IMR-90 (cell line): ENCODE measurements at regions not wholly inside any gene's neighbourhood (a gene's known extent, or its start where the extent isn't known, plus 50 kb on each side); places are given as distances from the start of the nearest gene placed in this dataset.

Experiments
- ATAC-seq: fragments of 200-7000 bp; cut with Tn5 transposase; 2 replicates; pipeline ENCODE4 v1.9.1; 2020; ENCODE audit warnings: low read depth, mild to moderate bottlenecking, moderate library complexity
- BruUV-seq: library from RNA; stranded (reverse); fragments of 400-500 nt; replicated peaks from 2 replicates; lab custom pipeline; 2021; lab: Mats Ljungman, UMichigan
- CTCF ChIA-PET: fragments of 300-600 bp; formaldehyde crosslinking; extraction: SDS; loops from one replicate; lab custom pipeline; 2021; ENCODE audit warnings: antibody characterized with exemption; lab: Yijun Ruan, JAX
- POLR2A ChIA-PET: fragments of 300-600 bp; sonication (Branson Sonifier 250); formaldehyde crosslinking; loops from one replicate; lab custom pipeline; 2022; ENCODE audit warnings: antibody characterized with exemption; ENCODE audit not compliant: unreplicated experiment; lab: Charles Lee
- DNase-seq: peaks from one replicate; pipeline ENCODE4 v3.0.0; 2013
- H2AFZ ChIP-seq: replicated peaks from 2 replicates; pipeline ENCODE3; 2013; ENCODE audit warnings: low read length, mild to moderate bottlenecking; ENCODE audit not compliant: poor library complexity
- H2AK5ac ChIP-seq: 2 replicates; pipeline ENCODE4 v1.6.1; 2013; ENCODE audit warnings: low read depth, low read length, inconsistent platforms
- H2AK9ac ChIP-seq: replicated peaks from 2 replicates; pipeline ENCODE3; 2013; ENCODE audit warnings: mild to moderate bottlenecking, low read depth, low read length, moderate library complexity; ENCODE audit not compliant: poor library complexity
- H2BK120ac ChIP-seq: 2 replicates; pipeline ENCODE4 v1.6.1; 2013; ENCODE audit warnings: low read depth, low read length, inconsistent platforms
- H2BK15ac ChIP-seq: 3 replicates; pipeline ENCODE4 v1.6.1; 2013; ENCODE audit warnings: low read depth, low read length, inconsistent platforms
- H2BK20ac ChIP-seq: 2 replicates; pipeline ENCODE4 v1.6.1; 2013; ENCODE audit warnings: low read depth, mild to moderate bottlenecking, inconsistent platforms, low read length, moderate library complexity
- H2BK5ac ChIP-seq: 2 replicates; pipeline ENCODE4 v1.6.1; 2013; ENCODE audit warnings: mild to moderate bottlenecking, low read depth, low read length, inconsistent platforms; ENCODE audit not compliant: poor library complexity, severe bottlenecking
- H3K14ac ChIP-seq: replicated peaks from 2 replicates; pipeline ENCODE4 v1.6.1; 2013; ENCODE audit warnings: low read depth, low read length, inconsistent platforms
- H3K18ac ChIP-seq: 2 replicates; pipeline ENCODE4 v1.6.1; 2013; ENCODE audit warnings: low read depth, low read length, control low read depth
- H3K23ac ChIP-seq: 2 replicates; pipeline ENCODE4 v1.6.1; 2013; ENCODE audit warnings: low read depth, low read length, inconsistent platforms
- H3K27ac ChIP-seq: 2 replicates; pipeline ENCODE4 v1.5.1; 2013; ENCODE audit warnings: mild to moderate bottlenecking, control low read depth, low read length; ENCODE audit not compliant: insufficient read depth
- H3K27me3 ChIP-seq: 2 replicates; pipeline ENCODE4 v1.6.1; 2013; ENCODE audit warnings: low read length; ENCODE audit not compliant: control insufficient read depth, insufficient read depth
- H3K36me3 ChIP-seq: 2 replicates; pipeline ENCODE4 v1.6.1; 2013; ENCODE audit warnings: low read length, mixed read lengths; ENCODE audit not compliant: control insufficient read depth, insufficient read depth
- H3K4ac ChIP-seq: 2 replicates; pipeline ENCODE4 v1.6.1; 2013; ENCODE audit warnings: low read depth, low read length, inconsistent platforms
- H3K4me1 ChIP-seq: 2 replicates; pipeline ENCODE4 v1.6.1; 2013; ENCODE audit warnings: low read length, mixed read lengths; ENCODE audit not compliant: control insufficient read depth, insufficient read depth
- H3K4me2 ChIP-seq: 2 replicates; pipeline ENCODE4 v1.6.1; 2013; ENCODE audit warnings: low read depth, mild to moderate bottlenecking, control low read depth, low read length, moderate library complexity
- H3K4me3 ChIP-seq: 2 replicates; pipeline ENCODE4 v1.5.1; 2013; ENCODE audit warnings: low read depth, mild to moderate bottlenecking, control low read depth, low read length, moderate library complexity; ENCODE audit not compliant: insufficient read depth
- H3K56ac ChIP-seq: 2 replicates; pipeline ENCODE4 v1.6.1; 2013; ENCODE audit warnings: low read length, inconsistent platforms; ENCODE audit not compliant: insufficient read depth; ENCODE audit errors: extremely low read depth
- H3K79me1 ChIP-seq, 2 experiments: 2 replicates each; pipeline ENCODE4 v1.6.1; 2013; ENCODE audit warnings: low read length in 2 of 2, inconsistent platforms in 1 of 2, low read depth in 1 of 2
- H3K9ac ChIP-seq: 2 replicates; pipeline ENCODE4 v1.6.1; 2013; ENCODE audit warnings: low read depth, low read length, control low read depth
- H3K9me1 ChIP-seq: 2 replicates; pipeline ENCODE4 v1.6.1; 2013; ENCODE audit warnings: low read length, inconsistent platforms; ENCODE audit not compliant: insufficient read depth
- H3K9me3 ChIP-seq: 2 replicates; pipeline ENCODE4 v1.6.1; 2013; ENCODE audit warnings: low read length; ENCODE audit not compliant: control insufficient read depth, insufficient read depth
- H4K20me1 ChIP-seq: 2 replicates; pipeline ENCODE4 v1.6.1; 2013; ENCODE audit warnings: low read length, inconsistent platforms; ENCODE audit not compliant: insufficient read depth
- H4K5ac ChIP-seq: 2 replicates; pipeline ENCODE4 v1.6.1; 2013; ENCODE audit warnings: mild to moderate bottlenecking, low read depth, low read length, control low read depth
- H4K8ac ChIP-seq, 2 experiments: 2 replicates each; pipeline ENCODE4 v1.6.1; 2013; ENCODE audit warnings: low read depth in 2 of 2, low read length in 2 of 2, control low read depth in 1 of 2, inconsistent platforms in 1 of 2
- H4K91ac ChIP-seq: 2 replicates; pipeline ENCODE4 v1.6.1; 2013; ENCODE audit warnings: low read depth, low read length, inconsistent platforms; ENCODE audit not compliant: insufficient read depth
- BHLHE40 ChIP-seq: fragments of 150-350 bp; IDR thresholded peaks from 2 replicates; pipeline ENCODE4 v1.6.1; 2016; ENCODE audit warnings: mild to moderate bottlenecking, low read depth, low read length
- CEBPB ChIP-seq: IDR thresholded peaks from 2 replicates; pipeline ENCODE4 v1.6.1; 2012; ENCODE audit warnings: low read depth, low read length, improper control_type of control experiment
- CHD1 ChIP-seq: IDR thresholded peaks from 2 replicates; pipeline ENCODE4 v1.6.1; 2012; ENCODE audit warnings: low read depth, low read length, improper control_type of control experiment
- CTCF ChIP-seq: conservative IDR thresholded peaks from 2 replicates; pipeline ENCODE4 v1.5.1; 2012; ENCODE audit warnings: mild to moderate bottlenecking, low read depth, low read length, improper control_type of control experiment
- ELK1 ChIP-seq: fragments of 150-350 bp; IDR thresholded peaks from 2 replicates; pipeline ENCODE4 v1.6.1; 2016; ENCODE audit warnings: low read depth, mild to moderate bottlenecking, low read length, moderate library complexity, borderline replicate concordance
- FOS ChIP-seq: fragments of 150-350 bp; IDR thresholded peaks from 2 replicates; pipeline ENCODE4 v1.6.1; 2016; ENCODE audit warnings: low read depth, low read length
- MAFK ChIP-seq: IDR thresholded peaks from 2 replicates; pipeline ENCODE4 v1.6.1; 2012; ENCODE audit warnings: low read depth, low read length, improper control_type of control experiment
- MAZ ChIP-seq: IDR thresholded peaks from 2 replicates; pipeline ENCODE4 v1.6.1; 2012; ENCODE audit warnings: low read depth, mild to moderate bottlenecking, low read length, improper control_type of control experiment, moderate library complexity, borderline replicate concordance
- MXI1 ChIP-seq: IDR thresholded peaks from 2 replicates; pipeline ENCODE4 v1.6.1; 2012; ENCODE audit warnings: low read depth, mild to moderate bottlenecking, low read length, moderate library complexity, borderline replicate concordance
- NFE2L2 ChIP-seq: fragments of 150-350 bp; IDR thresholded peaks from 2 replicates; pipeline ENCODE4 v1.6.1; 2016; ENCODE audit warnings: low read depth, mild to moderate bottlenecking, low read length
- POLR2A ChIP-seq: IDR thresholded peaks from 2 replicates; pipeline ENCODE4 v1.6.1; 2012; ENCODE audit warnings: mild to moderate bottlenecking, low read depth, low read length
- RAD21 ChIP-seq: IDR thresholded peaks from 2 replicates; pipeline ENCODE4 v1.6.1; 2012; ENCODE audit warnings: low read length, improper control_type of control experiment
- RCOR1 ChIP-seq: IDR thresholded peaks from 2 replicates; pipeline ENCODE4 v1.6.1; 2012; ENCODE audit warnings: mild to moderate bottlenecking, low read length, improper control_type of control experiment; ENCODE audit not compliant: insufficient replicate concordance
- RFX5 ChIP-seq: IDR thresholded peaks from 2 replicates; pipeline ENCODE4 v1.8.0; 2012; ENCODE audit warnings: low read depth, mild to moderate bottlenecking, low read length, moderate library complexity
- SMC3 ChIP-seq: fragments of 150-350 bp; IDR thresholded peaks from 2 replicates; pipeline ENCODE4 v1.6.1; 2016; ENCODE audit warnings: low read depth, mild to moderate bottlenecking, antibody characterized with exemption, low read length, moderate library complexity
- USF2 ChIP-seq: fragments of 150-350 bp; IDR thresholded peaks from 2 replicates; pipeline ENCODE4 v1.6.1; 2017; ENCODE audit warnings: mild to moderate bottlenecking, antibody characterized with exemption, low read length, low read depth
- WGBS, 2 experiments: methylation state at CpG; one replicate each; pipeline versions ENCODE4 v1.1.5 to v1.1.7; 2013; ENCODE audit warnings: missing lambda C conversion rate in 2 of 2; ENCODE audit not compliant: insufficient read length in 1 of 2; ENCODE audit errors: extremely low coverage in 2 of 2; 5-methylcytosine and 5-hydroxymethylcytosine counted together
- dilution Hi-C: fragments of 300-500 bp; cut with HindIII; formaldehyde crosslinking; loops from one replicate; pipeline ENCODE4 v1.14.3; 2018; ENCODE audit warnings: low sequenced_read_pairs; ENCODE audit not compliant: unreplicated experiment
- in situ Hi-C: fragments of 300-500 bp; cut with MboI; formaldehyde crosslinking; loops from 3 replicates; pipeline ENCODE4 v1.14.3; 2019; ENCODE audit warnings: low sequenced_read_pairs, inconsistent platforms, mixed read lengths
- intact Hi-C: fragments of 100-400 bp; cut with micrococcal nuclease; formaldehyde crosslinking; loops from 2 replicates; pipeline ENCODE4 v1.10.0; 2022

GRCh38 chr5:158050421-158050820 is 191.5 kb upstream of the CLINT1 start:
- ChIA-PET CTCF (no interaction called here), POLR2A (no interaction called here)
- Histone ChIP-seq H3K9me1 (no peaks in the 10 kb centered on the region), H3K18ac (no peak overlapping the region), H3K23ac (no peak overlapping the region), H3K36me3 (no peaks in the 10 kb centered on the region), H3K9ac (no peak overlapping the region), H2BK20ac (no peak overlapping the region), H3K4me1 (no peaks in the 10 kb centered on the region), H4K8ac (no peak overlapping the region), H3K27me3 (no peaks in the 10 kb centered on the region), H2BK120ac (no peak overlapping the region), H2AFZ (no peak overlapping the region), H4K20me1 (no peaks in the 10 kb centered on the region), H2AK9ac (no peak overlapping the region), H3K27ac (no peak overlapping the region), H3K14ac (no peak overlapping the region), H3K56ac (no peak overlapping the region), H3K4ac (no peak overlapping the region), H4K5ac (no peak overlapping the region), H2AK5ac (no peak overlapping the region), H3K79me1 (no peaks in the 10 kb centered on the region), H3K4me3 (no peak overlapping the region), H3K4me2 (no peak overlapping the region), H2BK5ac (no peak overlapping the region), H3K9me3 (no peaks in the 10 kb centered on the region), H2BK15ac (no peak overlapping the region), H4K91ac (no peak overlapping the region)
- DNase-seq (peak; percentile 56), ATAC-seq (peak; percentile 80)
- dilution Hi-C loops: no loop called here
- no CpG with 5 or more reads among the region's 2 CpGs for WGBS, 2 experiments
- in situ Hi-C loops: no loop called here
- no peak for TF ChIP-seq RCOR1
- no peak for TF ChIP-seq USF2
- no peak for TF ChIP-seq CEBPB
- TF ChIP-seq CTCF: no peak
- TF ChIP-seq BHLHE40: no peak
- TF ChIP-seq MAFK: no peak
- no peak for TF ChIP-seq MAZ
- no peak for TF ChIP-seq POLR2A
- no peak for TF ChIP-seq MXI1
- no peak for TF ChIP-seq CHD1
- TF ChIP-seq SMC3: no peak
- TF ChIP-seq RFX5: no peak
- no peak for TF ChIP-seq RAD21
- TF ChIP-seq ELK1: no peak
- no peak for TF ChIP-seq FOS
- TF ChIP-seq NFE2L2: no peak
- intact Hi-C loops: no loop called here
- no TSS peak for BruUV-seq
